OCI-LY3 (cell line): ENCODE measurements at regions not wholly inside any gene's neighbourhood (a gene's known extent, or its start where the extent isn't known, plus 50 kb on each side); places are given as distances from the start of the nearest gene placed in this dataset.
A peak's percentile ranks its signal among the peaks of the same experiment; 100 is the strongest.

Experiments
- H2AFZ ChIP-seq: fragments of 200-600, 300-600 bp; shearing (Covaris generic); 2 replicates; pipeline ENCODE4 v1.6.0; 2014; ENCODE audit warnings: antibody characterized with exemption, low read depth, low read length
- H3K27ac ChIP-seq: fragments of 200-600, 300-600 bp; sonication (generic); 2 replicates; pipeline ENCODE4 v1.5.1; 2014; ENCODE audit warnings: mild to moderate bottlenecking, low read length, moderate library complexity, mixed read lengths
- H3K27me3 ChIP-seq: fragments of 200-600, 300-600 bp; sonication (generic); 2 replicates; pipeline ENCODE4 v1.6.1; 2014; ENCODE audit warnings: low read depth, low read length, mixed read lengths
- H3K36me3 ChIP-seq: fragments of 200-600, 300-600 bp; sonication (generic); replicated peaks from 2 replicates; pipeline ENCODE3; 2014; ENCODE audit warnings: low read depth, low read length, mixed read lengths
- H3K4me1 ChIP-seq: fragments of 300-600, 200-600 bp; sonication (generic); 2 replicates; pipeline ENCODE4 v1.6.1; 2014; ENCODE audit warnings: low read length, mixed read lengths
- H3K4me2 ChIP-seq: fragments of 200-600, 300-600 bp; sonication (generic); 2 replicates; pipeline ENCODE4 v1.6.1; 2014; ENCODE audit warnings: low read length, mixed read lengths
- H3K4me3 ChIP-seq: fragments of 300-600, 200-600 bp; sonication (generic); 2 replicates; pipeline ENCODE4 v1.5.1; 2014; ENCODE audit warnings: antibody characterized with exemption, mild to moderate bottlenecking, low read length, moderate library complexity
- H3K79me2 ChIP-seq: fragments of 300-600, 200-600 bp; shearing (Covaris generic); 2 replicates; pipeline ENCODE4 v1.6.1; 2014; ENCODE audit warnings: mild to moderate bottlenecking, low read length, mixed read lengths
- H3K9ac ChIP-seq: fragments of 300-600, 200-600 bp; shearing (Covaris generic); 2 replicates; pipeline ENCODE4 v1.6.0; 2014; ENCODE audit warnings: mild to moderate bottlenecking, low read length, moderate library complexity
- H3K9me3 ChIP-seq: fragments of 200-600, 300-600 bp; shearing (Covaris generic); 2 replicates; pipeline ENCODE4 v1.6.1; 2014; ENCODE audit warnings: low read length, mixed read lengths; ENCODE audit not compliant: insufficient read depth
- H4K20me1 ChIP-seq: fragments of 200-600, 300-600 bp; sonication (generic); 2 replicates; pipeline ENCODE4 v1.6.1; 2016; ENCODE audit warnings: low read length, mixed read lengths; ENCODE audit not compliant: insufficient read depth
- EZH2phosphoT487 ChIP-seq: fragments of 200-600 bp; shearing (Covaris generic); IDR thresholded peaks from 2 replicates; pipeline ENCODE4 v1.6.1; 2018; ENCODE audit warnings: antibody characterized with exemption, mixed run types, low read depth
- TF ChIP-seq, protein P1 (sequence below): fragments of 200-600, 300-600 bp; sonication (generic); IDR thresholded peaks from 2 replicates; pipeline ENCODE4 v1.5.1; 2014; ENCODE audit warnings: antibody characterized with exemption, low read length, low read depth

DNA sequence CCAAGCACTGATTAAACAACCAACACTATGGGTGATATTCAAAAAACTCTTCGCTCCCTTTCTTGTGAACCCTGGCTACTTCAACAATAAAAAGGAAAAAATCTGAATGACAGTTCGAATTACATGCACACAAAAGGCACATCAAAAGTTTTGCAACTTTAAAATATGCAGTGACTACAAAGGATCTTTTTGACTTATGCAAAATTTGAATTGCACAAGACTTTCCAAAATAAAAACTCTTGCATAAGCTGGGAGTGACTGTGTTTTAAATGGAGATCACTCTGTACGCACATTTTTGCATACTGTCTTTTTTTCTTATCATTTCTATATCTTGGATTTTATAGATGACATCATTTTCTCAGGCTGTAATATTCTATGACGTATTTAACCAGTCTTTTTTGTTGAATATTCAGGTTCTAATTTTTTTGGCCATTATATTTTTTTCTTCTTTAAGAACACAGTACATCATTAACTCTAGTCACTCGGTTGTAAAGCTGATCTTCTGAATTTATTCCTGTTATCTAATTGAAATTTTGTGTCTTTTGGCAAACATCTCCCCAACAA lies 667.6 kb upstream of the TBX3 start:
- H2AFZ ChIP-seq = no peak overlapping the region
- no peak overlapping the region for H3K4me3 ChIP-seq
- no peak overlapping the region for H3K9ac ChIP-seq
- no peaks in the 10 kb centered on the region for H3K79me2 ChIP-seq
- no peaks in the 10 kb centered on the region for H3K36me3 ChIP-seq
- H3K4me2 ChIP-seq = no peak overlapping the region
- H4K20me1 ChIP-seq = no peaks in the 10 kb centered on the region
- H3K27ac ChIP-seq = no peak overlapping the region
- H3K9me3 ChIP-seq = no peaks in the 10 kb centered on the region
- no peaks in the 10 kb centered on the region for H3K27me3 ChIP-seq
- TF ChIP-seq, protein P1, sequence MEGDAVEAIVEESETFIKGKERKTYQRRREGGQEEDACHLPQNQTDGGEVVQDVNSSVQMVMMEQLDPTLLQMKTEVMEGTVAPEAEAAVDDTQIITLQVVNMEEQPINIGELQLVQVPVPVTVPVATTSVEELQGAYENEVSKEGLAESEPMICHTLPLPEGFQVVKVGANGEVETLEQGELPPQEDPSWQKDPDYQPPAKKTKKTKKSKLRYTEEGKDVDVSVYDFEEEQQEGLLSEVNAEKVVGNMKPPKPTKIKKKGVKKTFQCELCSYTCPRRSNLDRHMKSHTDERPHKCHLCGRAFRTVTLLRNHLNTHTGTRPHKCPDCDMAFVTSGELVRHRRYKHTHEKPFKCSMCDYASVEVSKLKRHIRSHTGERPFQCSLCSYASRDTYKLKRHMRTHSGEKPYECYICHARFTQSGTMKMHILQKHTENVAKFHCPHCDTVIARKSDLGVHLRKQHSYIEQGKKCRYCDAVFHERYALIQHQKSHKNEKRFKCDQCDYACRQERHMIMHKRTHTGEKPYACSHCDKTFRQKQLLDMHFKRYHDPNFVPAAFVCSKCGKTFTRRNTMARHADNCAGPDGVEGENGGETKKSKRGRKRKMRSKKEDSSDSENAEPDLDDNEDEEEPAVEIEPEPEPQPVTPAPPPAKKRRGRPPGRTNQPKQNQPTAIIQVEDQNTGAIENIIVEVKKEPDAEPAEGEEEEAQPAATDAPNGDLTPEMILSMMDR = no peak
- no peak for TF ChIP-seq EZH2phosphoT487
- H3K4me1 ChIP-seq = peaks cover 25% of the 10 kb centered on the region

DNA sequence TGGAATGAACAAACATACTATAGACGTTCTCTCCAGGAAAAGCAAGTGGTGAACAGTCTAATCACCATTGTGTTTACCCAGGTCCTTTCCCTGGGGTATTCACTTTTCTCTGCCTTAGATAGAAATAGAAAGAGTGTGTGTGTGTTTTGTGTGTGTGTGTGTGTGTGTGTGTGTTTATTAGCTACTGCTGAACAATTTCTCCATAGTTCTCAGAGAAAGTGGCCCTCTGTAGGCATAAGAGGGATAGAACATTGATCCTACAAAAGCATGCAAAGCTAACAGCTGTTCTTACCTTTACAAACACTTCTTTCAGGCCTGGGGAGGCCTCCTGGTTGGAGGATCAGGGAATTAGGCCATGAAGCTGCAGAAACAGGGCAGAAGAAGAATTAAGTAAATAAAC lies 665.7 kb upstream of the TBX3 start:
- Histone ChIP-seq H3K27me3 (no peaks in the 10 kb centered on the region), H3K36me3 (no peaks in the 10 kb centered on the region), H3K4me3 (no peak overlapping the region), H4K20me1 (no peaks in the 10 kb centered on the region), H3K9me3 (no peaks in the 10 kb centered on the region), H3K79me2 (no peaks in the 10 kb centered on the region), H3K4me2 (no peak overlapping the region), H3K9ac (no peak overlapping the region), H3K4me1 (peaks cover 21% of the 10 kb centered on the region), H3K27ac (no peak overlapping the region), H2AFZ (no peak overlapping the region)
- TF ChIP-seq, protein P1 = no peak
- no peak for TF ChIP-seq EZH2phosphoT487

DNA sequence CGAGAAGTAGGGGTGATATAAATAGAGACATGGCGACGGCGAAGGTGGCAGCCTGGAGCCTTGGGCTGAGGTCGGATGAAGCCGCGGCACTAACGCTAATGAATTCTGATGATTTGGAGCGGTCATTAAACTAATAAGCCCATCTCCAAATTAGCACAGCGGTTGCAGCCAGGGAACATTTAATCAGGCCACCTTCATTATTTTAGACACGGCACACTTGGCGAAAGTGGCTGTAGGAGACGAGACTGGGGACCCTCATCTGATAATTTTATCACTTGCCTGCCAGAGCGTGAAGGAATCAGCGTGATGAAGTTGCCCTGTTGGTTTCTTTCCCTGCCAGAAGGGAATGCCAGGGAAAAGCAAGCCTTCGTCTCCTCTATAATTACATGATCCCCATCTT lies 664.3 kb upstream of the TBX3 start:
- no peaks in the 10 kb centered on the region for H3K9me3 ChIP-seq
- peaks cover 12% of the 10 kb centered on the region for H3K4me1 ChIP-seq
- 0 out of 2 replicates have a peak overlapping the region, but pooled peaks have one; percentile 35 for H3K4me2 ChIP-seq
- H3K9ac ChIP-seq = no peak overlapping the region
- H3K4me3 ChIP-seq = no peak overlapping the region
- TF ChIP-seq, protein P1 = no peak
- no peak for TF ChIP-seq EZH2phosphoT487
- H3K79me2 ChIP-seq = no peaks in the 10 kb centered on the region
- H3K27me3 ChIP-seq = no peaks in the 10 kb centered on the region
- H3K27ac ChIP-seq = no peak overlapping the region
- H2AFZ ChIP-seq = no peak overlapping the region
- H3K36me3 ChIP-seq = no peaks in the 10 kb centered on the region
- no peaks in the 10 kb centered on the region for H4K20me1 ChIP-seq

DNA sequence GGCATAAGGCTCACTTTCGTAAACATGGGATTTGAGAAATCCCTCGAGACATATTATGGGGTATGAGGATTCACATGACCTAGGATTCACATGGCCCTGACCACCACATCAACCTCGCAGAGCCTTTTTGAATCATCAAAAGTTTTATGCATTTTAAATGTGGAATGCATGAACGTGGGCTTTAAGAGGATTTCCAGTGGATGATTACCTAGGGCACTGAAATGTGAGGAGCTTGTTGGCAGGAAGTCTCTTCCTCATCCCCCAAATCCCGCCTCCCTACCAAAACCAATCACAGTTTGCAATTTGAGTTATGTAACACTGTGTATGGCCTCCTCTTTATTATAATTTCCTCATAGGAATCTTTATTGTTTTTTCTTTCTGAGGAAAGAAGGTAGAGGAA lies 659.6 kb upstream of the TBX3 start:
- no peak for TF ChIP-seq EZH2phosphoT487
- TF ChIP-seq, protein P1 = no peak
- Histone ChIP-seq H3K79me2 (no peaks in the 10 kb centered on the region), H2AFZ (no peak overlapping the region), H3K4me2 (no peak overlapping the region), H3K4me3 (no peak overlapping the region), H3K4me1 (peaks cover 14% of the 10 kb centered on the region), H4K20me1 (no peaks in the 10 kb centered on the region), H3K36me3 (no peaks in the 10 kb centered on the region), H3K27me3 (no peaks in the 10 kb centered on the region), H3K27ac (no peak overlapping the region), H3K9me3 (no peaks in the 10 kb centered on the region), H3K9ac (no peak overlapping the region)
